Fibroblast of pulmonary artery (primary cell): ENCODE measurements at regions not wholly inside any gene's neighbourhood (a gene's known extent, or its start where the extent isn't known, plus 50 kb on each side); places are given as distances from the start of the nearest gene placed in this dataset.
A peak's percentile ranks its signal among the peaks of the same experiment; 100 is the strongest.
"Not testable (repeated sequence)": the region's sequence is repeated elsewhere in the genome, so short reads cannot be mapped to it uniquely, and the experiment has no call there.

Experiments used
- DNase-seq: peaks from one replicate; pipeline ENCODE4 v3.0.0-alpha.2; 2010; ENCODE audit warnings: low read depth
- H3K4me3 ChIP-seq: replicated peaks from 2 replicates; pipeline ENCODE4 v1.5.1; 2011; ENCODE audit warnings: low read depth, mild to moderate bottlenecking, control low read depth, low read length, moderate library complexity
- TF ChIP-seq, protein P1 (sequence below): IDR thresholded peaks from 2 replicates; pipeline ENCODE4 v1.5.1; 2011; ENCODE audit warnings: mild to moderate bottlenecking, control low read depth, low read length, inconsistent platforms; ENCODE audit errors: missing control alignments

DNA sequence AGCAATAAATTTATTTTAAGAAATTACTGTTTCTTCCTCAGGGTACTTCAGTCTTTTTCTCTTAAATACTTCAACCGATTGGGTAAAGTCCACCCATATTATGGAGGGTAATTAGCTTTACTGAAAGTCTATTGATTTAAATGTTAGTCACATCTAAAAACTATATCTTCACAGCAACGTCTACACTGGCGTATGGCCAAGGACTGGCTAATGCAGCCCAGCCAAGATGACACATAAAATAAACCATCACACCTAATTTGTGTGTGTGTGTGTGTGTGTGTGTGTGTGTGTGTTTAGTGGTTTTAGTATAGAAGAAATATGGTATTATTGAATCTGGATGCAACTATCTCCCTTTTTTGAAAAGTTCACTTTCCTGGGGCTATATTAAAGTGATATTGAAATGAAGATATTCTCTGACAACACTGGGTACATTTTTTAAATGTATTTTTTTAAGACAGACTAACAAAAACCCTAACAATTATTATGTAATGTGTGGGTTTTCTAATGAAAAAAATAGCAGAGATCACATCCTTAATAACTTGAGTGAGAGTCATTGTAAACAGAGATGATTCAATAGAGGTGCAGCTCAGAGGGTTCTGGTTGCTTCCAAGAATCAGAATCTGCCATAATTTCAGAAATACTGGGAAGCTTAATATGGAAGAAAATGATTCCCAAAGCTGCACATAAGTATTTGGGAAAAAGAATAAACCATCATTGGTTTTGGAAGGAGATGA lies 584.2 kb upstream of the MBL2 start:
- TF ChIP-seq, protein P1, sequence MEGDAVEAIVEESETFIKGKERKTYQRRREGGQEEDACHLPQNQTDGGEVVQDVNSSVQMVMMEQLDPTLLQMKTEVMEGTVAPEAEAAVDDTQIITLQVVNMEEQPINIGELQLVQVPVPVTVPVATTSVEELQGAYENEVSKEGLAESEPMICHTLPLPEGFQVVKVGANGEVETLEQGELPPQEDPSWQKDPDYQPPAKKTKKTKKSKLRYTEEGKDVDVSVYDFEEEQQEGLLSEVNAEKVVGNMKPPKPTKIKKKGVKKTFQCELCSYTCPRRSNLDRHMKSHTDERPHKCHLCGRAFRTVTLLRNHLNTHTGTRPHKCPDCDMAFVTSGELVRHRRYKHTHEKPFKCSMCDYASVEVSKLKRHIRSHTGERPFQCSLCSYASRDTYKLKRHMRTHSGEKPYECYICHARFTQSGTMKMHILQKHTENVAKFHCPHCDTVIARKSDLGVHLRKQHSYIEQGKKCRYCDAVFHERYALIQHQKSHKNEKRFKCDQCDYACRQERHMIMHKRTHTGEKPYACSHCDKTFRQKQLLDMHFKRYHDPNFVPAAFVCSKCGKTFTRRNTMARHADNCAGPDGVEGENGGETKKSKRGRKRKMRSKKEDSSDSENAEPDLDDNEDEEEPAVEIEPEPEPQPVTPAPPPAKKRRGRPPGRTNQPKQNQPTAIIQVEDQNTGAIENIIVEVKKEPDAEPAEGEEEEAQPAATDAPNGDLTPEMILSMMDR = no peak
- no peak overlapping the region for H3K4me3 ChIP-seq
- no peak for DNase-seq

DNA sequence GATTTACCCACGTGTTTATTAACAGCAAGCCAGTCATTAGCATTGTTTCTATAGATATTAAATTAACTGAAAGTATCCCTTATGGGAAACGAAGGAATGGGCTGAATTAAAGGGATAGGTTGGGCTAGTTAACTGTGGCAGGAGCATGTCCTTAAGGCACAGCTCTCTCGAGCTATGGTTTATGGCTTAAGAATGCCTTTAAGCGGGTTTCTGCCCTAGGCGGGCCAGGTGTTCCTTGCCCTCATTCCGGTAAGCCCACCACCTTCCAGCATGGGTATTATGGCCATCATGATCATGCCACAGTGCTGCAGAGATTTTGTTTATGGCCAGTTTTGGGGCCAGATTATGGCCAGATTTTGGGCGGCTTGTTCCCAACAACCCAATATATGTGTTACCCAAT lies 569.9 kb upstream of the MBL2 start:
- DNase-seq, H3K4me3 ChIP-seq: not testable (repeated sequence)

DNA sequence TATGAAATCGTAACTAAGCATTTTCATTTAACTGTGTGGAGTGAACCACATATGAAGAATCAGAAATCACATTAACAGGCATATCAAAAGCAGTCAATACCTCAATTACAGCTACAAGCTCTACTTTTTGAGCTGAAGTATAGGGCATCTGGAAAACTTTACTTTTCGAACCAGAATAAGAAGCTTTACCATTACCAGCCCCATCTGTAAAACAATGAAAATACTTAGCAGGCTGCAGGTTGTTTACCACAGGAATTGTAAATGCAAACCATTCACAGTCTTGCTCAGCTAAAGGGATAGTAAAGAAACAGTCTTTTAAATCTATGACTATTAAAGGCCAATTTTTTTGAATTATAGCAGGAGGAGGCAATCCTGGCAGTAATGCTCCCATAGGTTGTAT lies 565.6 kb upstream of the MBL2 start:
- not testable (repeated sequence) for DNase-seq, H3K4me3 ChIP-seq

DNA sequence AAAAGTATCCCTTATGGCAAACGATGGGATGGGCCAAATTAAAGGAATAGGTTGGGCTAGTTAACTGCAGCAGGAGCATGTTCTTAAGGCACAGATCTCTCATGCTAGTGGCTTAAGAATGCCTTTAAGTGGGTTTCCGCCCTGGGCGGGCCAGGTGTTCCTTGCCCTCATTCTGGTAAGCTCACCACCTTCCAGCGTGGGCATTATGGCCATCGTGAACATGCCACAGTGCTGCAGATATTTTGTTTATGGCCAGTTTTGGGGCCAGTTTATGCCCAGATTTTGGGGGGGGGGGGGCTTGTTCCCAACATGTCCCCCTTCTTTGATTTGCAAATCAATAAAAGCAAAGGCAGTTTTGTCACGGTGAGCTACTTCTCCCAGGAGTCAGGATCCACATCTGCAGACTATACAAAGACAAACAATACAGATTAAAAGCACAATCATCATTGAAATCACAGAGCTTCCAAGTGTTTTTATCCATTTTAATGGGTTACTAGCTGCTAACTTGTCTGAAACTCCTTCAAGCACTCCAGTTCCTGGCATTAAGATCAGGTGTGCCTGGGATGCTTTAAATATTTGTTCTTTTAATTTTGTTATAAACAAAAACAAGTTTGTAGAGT lies 563.3 kb upstream of the MBL2 start:
- not testable (repeated sequence) for DNase-seq, H3K4me3 ChIP-seq

DNA sequence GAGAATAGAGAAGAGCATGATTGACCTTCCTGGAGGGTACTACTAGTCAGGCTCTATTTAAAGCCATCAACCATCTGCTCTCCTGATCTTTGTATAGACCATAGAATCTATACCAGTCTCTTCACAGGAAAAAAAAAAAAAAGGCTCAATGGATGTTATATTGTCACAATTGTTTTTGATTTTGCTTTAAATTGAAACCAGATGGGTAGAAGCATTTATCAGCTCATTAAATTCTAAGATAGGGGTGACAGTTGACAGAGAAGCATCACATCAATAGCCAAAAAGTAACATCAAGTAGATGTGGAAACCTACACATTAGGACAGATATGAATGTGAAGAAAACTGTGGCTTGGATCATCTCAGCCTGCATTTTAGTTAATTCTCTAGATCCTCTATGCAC lies 558.9 kb upstream of the MBL2 start:
- no peak overlapping the region for H3K4me3 ChIP-seq
- TF ChIP-seq, protein P1 = no peak
- DNase-seq = no peak

DNA sequence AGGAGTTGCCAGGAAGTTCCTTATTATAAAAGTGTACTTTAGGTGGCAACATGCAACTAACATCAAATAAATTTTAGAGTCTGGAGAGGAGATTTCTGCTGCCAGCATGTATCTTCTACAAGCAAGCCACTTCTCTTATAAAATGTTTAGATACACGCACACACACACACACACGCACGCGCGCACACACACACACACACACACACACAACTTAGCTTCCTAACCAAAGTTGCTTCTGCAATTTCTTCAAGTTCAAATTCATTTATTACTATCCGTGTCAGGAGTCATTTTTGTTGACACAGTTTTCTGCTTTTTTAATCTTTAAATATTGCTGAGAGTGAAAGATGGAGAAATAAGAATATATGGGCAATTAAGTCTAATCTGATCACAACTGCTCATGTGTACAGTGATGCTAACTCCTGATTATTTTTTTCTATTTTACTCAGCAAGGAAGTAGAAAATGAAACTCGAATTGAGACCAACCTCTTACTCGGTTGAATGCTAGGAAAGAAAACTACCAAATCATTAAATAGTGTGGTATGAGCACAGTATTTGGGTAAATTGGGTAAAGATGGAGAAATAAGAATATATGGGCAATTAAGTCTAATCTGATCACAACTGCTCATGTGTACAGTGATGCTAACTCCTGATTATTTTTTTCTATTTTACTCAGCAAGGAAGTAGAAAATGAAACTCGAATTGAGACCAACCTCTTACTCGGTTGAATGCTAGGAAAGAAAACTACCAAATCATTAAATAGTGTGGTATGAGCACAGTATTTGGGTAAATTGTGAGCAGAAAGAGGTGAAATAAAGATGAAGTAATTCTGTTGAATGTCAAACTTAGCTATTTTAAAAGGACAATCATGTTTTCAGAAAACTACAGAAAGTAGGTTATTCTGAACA lies 554.1 kb upstream of the MBL2 start:
- DNase-seq, H3K4me3 ChIP-seq: not testable (repeated sequence)

DNA sequence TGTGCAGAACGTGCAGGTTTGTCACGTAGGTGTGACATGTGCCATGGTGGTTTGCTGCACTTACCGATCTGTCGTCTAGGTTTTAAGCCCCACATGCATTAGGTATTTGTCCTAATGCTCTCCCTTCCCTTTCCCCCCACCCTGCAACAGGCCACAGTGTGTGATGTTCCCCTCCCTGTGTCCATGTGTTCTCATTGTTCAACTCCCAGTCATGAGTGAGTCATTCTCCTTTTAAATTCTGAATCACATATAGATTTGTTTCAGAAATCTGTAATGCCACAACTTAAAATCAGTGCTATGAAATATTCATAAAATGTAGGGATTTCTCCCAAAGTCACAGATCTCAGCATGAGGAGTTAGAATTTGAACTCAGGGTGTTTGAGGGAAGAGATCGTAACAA lies 552.5 kb upstream of the MBL2 start:
- H3K4me3 ChIP-seq = no peak overlapping the region
- peak; percentile 36 for DNase-seq
- TF ChIP-seq, protein P1 = no peak

DNA sequence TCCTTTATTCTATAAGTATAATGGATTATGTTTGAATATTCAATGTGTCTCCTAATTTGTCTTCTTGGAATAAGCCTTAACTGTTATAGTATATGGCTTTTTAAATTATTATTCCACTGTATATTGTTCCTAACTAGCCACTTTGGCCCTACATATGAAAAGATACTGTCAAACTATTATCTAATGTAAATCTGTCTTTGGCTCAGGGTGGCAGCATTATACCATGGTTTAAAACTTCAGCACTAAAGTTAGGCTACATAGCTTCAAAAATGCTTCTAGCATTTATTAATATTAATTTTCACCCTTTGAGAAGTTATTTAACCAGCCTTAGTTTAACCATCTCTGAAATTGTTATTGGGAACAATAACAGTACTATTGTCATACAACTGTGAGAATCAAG lies 543.1 kb upstream of the MBL2 start:
- peak; percentile 26 for DNase-seq

More for the DNA sequence above, 543.1 kb upstream of the MBL2 start:
- no peak overlapping the region for H3K4me3 ChIP-seq
- TF ChIP-seq, protein P1 = no peak
